ENCODE measurements at regions not wholly inside any gene's neighbourhood (a gene's known extent, or its start where the extent isn't known, plus 50 kb on each side); places are given as distances from the start of the nearest gene placed in this dataset.

DNA sequence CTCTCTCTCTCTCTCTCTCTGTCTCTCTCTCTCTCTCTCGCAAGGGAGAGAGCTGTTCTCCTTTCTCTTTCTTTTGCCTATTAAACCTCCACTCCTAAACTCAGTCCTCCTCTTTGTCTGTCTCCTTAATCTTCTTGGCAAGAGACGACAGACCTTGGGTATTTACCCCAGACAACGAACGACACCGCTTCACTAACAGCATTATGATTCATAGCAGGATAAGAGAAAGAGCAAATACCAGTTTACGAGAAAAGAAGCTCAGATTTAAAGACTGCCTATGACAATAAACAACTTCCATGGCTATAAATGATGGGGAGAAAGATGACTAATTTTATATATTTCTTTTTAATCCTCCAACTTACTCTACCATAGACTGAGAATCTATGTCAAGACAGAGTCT is 1396.5 kb upstream of the CELF2 start:
- Histone ChIP-seq H3K4me1 (no peaks in the 10 kb centered on the region), H3K4me3 (no peak overlapping the region), H3K9me3 (no peaks in the 10 kb centered on the region), H3K36me3 (no peaks in the 10 kb centered on the region), H3K27ac (no peak overlapping the region), H3K27me3 (no peaks in the 10 kb centered on the region)
- DNase-seq, result no peak
- TF ChIP-seq, protein P1, sequence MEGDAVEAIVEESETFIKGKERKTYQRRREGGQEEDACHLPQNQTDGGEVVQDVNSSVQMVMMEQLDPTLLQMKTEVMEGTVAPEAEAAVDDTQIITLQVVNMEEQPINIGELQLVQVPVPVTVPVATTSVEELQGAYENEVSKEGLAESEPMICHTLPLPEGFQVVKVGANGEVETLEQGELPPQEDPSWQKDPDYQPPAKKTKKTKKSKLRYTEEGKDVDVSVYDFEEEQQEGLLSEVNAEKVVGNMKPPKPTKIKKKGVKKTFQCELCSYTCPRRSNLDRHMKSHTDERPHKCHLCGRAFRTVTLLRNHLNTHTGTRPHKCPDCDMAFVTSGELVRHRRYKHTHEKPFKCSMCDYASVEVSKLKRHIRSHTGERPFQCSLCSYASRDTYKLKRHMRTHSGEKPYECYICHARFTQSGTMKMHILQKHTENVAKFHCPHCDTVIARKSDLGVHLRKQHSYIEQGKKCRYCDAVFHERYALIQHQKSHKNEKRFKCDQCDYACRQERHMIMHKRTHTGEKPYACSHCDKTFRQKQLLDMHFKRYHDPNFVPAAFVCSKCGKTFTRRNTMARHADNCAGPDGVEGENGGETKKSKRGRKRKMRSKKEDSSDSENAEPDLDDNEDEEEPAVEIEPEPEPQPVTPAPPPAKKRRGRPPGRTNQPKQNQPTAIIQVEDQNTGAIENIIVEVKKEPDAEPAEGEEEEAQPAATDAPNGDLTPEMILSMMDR (IDR thresholded peaks at IDR 0.05), result no peak
- intact Hi-C loops (cut with DNase I; ENCODE audit: low total_unique reads), result no loop called here

DNA sequence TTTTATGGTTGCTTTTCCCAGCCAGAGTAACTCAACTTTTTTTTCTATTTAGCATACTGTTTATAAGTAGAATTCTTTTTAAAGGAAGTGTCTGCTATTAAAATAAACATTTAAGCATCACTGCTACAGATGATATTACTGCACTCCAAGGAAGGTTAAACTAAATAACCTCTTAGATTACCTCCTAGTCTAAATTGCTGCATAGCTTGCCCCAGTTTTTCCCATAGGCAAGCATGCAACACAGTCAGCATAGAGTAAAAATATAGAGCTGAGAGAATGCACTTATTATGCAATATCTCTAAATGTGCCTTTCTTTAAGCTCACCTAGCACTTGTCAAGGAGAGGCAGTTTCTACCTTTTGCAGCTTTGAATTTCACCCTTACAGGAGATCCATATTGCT is 1392.4 kb upstream of the CELF2 start:
- intact Hi-C loops (cut with DNase I; ENCODE audit: low total_unique reads), result no loop called here
- no peaks in the 10 kb centered on the region for H3K27me3 ChIP-seq
- H3K27ac ChIP-seq, result no peak overlapping the region
- H3K36me3 ChIP-seq, result no peaks in the 10 kb centered on the region
- H3K9me3 ChIP-seq, result no peaks in the 10 kb centered on the region
- no peak for DNase-seq
- H3K4me1 ChIP-seq, result no peaks in the 10 kb centered on the region
- no peak overlapping the region for H3K4me3 ChIP-seq
- TF ChIP-seq, protein P1 (IDR thresholded peaks at IDR 0.05), result no peak

DNA sequence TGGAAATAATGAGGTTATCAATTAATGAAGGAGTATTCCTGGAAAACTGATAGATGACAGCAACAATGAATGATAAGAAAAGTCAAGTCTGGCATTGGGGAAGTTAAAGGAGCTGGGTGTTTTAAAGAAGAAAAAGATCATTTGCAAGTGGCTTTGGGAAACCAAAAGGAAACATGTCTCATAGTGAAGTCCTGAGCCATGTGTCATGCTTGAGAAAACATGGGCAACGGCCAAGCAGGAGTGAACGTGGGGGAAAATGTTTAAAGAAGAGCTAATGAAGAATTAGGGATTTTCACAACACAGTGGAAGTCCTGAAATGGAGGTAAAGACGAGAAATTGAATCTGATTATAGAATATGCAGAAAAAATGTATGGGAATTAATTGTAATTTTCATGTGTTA is 1383.2 kb upstream of the CELF2 start:
- no peaks in the 10 kb centered on the region for H3K9me3 ChIP-seq
- no peak overlapping the region for H3K27ac ChIP-seq
- TF ChIP-seq, protein P1 (IDR thresholded peaks at IDR 0.05), result no peak
- intact Hi-C loops (cut with DNase I; ENCODE audit: low total_unique reads), result no loop called here
- no peak overlapping the region for H3K4me3 ChIP-seq
- no peak for DNase-seq
- no peaks in the 10 kb centered on the region for H3K27me3 ChIP-seq
- H3K36me3 ChIP-seq, result no peaks in the 10 kb centered on the region
- no peaks in the 10 kb centered on the region for H3K4me1 ChIP-seq

DNA sequence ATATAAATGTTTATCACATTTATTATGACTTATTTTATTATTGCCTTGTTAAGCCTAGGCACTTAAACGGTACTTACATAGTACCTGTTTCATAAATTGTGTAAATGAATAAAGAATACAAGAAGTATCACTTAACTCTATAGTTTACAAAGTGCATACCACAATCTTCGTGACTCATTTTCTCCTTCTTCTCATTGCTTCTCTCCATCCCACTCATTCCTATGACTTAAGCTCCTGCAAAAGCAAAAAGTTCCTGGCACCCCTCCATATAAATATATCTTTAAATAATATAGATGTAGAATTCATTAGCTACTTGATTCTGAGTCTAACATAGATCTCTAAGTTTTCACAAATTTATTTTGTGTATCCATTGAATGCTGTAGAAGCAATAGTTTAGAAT is 1382.0 kb upstream of the CELF2 start:
- intact Hi-C loops (cut with DNase I; ENCODE audit: low total_unique reads), result no loop called here
- H3K27me3 ChIP-seq, result no peaks in the 10 kb centered on the region
- TF ChIP-seq, protein P1 (IDR thresholded peaks at IDR 0.05), result no peak
- no peaks in the 10 kb centered on the region for H3K36me3 ChIP-seq
- no peak overlapping the region for H3K27ac ChIP-seq
- H3K9me3 ChIP-seq, result no peaks in the 10 kb centered on the region
- H3K4me1 ChIP-seq, result no peaks in the 10 kb centered on the region
- no peak for DNase-seq
- no peak overlapping the region for H3K4me3 ChIP-seq

DNA sequence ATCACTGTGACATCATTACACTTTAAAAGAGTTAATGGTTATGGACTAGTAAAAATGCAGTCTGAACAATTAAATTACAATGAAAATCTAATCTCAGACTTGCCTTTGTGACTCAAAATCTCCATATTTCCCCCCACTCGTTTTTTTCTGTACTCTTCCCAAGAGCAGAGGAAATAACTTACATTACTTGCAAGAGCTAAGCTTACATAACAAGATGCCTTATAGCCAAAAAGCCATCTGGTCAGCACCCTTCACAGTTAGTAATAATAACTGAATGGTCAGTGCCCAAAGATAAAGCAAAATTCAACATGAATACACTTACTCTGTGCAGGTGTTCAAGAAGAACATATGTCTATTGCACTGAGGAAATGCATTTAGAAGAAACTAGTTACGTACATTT is 1381.5 kb upstream of the CELF2 start:
- intact Hi-C loops (cut with DNase I; ENCODE audit: low total_unique reads), result no loop called here
- Histone ChIP-seq H3K4me3 (no peak overlapping the region), H3K9me3 (no peaks in the 10 kb centered on the region), H3K36me3 (no peaks in the 10 kb centered on the region), H3K4me1 (no peaks in the 10 kb centered on the region), H3K27me3 (no peaks in the 10 kb centered on the region), H3K27ac (no peak overlapping the region)
- no peak for DNase-seq
- TF ChIP-seq, protein P1 (IDR thresholded peaks at IDR 0.05), result no peak

DNA sequence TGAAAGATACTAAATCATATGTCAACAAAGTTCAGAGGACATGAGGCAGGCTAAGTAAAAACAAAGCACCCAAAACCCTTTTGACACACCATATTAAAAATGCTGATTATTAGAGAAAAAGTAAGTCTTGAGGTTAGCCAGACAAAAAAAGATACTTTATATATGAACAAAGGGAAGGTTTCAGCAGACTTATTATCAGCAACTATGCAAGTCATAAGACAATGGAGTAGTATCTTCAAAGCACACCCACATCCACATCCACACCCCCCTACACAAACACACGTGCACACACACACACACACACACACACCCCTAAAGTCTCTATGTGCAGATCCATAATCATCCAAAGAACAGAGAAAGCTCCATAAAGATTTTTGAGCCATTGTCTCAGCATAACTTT is 1373.9 kb upstream of the CELF2 start:
- intact Hi-C loops (cut with DNase I; ENCODE audit: low total_unique reads), result no loop called here
- Histone ChIP-seq H3K4me3 (no peak overlapping the region), H3K27me3 (no peaks in the 10 kb centered on the region), H3K9me3 (no peaks in the 10 kb centered on the region), H3K4me1 (no peaks in the 10 kb centered on the region), H3K27ac (no peak overlapping the region), H3K36me3 (no peaks in the 10 kb centered on the region)
- no peak for DNase-seq
- TF ChIP-seq, protein P1 (IDR thresholded peaks at IDR 0.05), result no peak

Measured in tibial artery (tissue), 4 donors.